IMR-90 (cell line): ENCODE measurements at regions not wholly inside any gene's neighbourhood (a gene's known extent, or its start where the extent isn't known, plus 50 kb on each side); places are given as distances from the start of the nearest gene placed in this dataset.

Source experiments
- ATAC-seq: fragments of 200-7000 bp; cut with Tn5 transposase; 2 replicates; pipeline ENCODE4 v1.9.1; 2020; ENCODE audit warnings: low read depth, mild to moderate bottlenecking, moderate library complexity
- BruUV-seq: library from RNA; stranded (reverse); fragments of 400-500 nt; replicated peaks from 2 replicates; lab custom pipeline; 2021; lab: Mats Ljungman, UMichigan
- CTCF ChIA-PET: fragments of 300-600 bp; formaldehyde crosslinking; extraction: SDS; loops from one replicate; lab custom pipeline; 2021; ENCODE audit warnings: antibody characterized with exemption; lab: Yijun Ruan, JAX
- POLR2A ChIA-PET: fragments of 300-600 bp; sonication (Branson Sonifier 250); formaldehyde crosslinking; loops from one replicate; lab custom pipeline; 2022; ENCODE audit warnings: antibody characterized with exemption; ENCODE audit not compliant: unreplicated experiment; lab: Charles Lee
- DNase-seq: peaks from one replicate; pipeline ENCODE4 v3.0.0; 2013
- H2AFZ ChIP-seq: replicated peaks from 2 replicates; pipeline ENCODE3; 2013; ENCODE audit warnings: low read length, mild to moderate bottlenecking; ENCODE audit not compliant: poor library complexity
- H2AK5ac ChIP-seq: 2 replicates; pipeline ENCODE4 v1.6.1; 2013; ENCODE audit warnings: low read depth, low read length, inconsistent platforms
- H2AK9ac ChIP-seq: replicated peaks from 2 replicates; pipeline ENCODE3; 2013; ENCODE audit warnings: mild to moderate bottlenecking, low read depth, low read length, moderate library complexity; ENCODE audit not compliant: poor library complexity
- H2BK120ac ChIP-seq: 2 replicates; pipeline ENCODE4 v1.6.1; 2013; ENCODE audit warnings: low read depth, low read length, inconsistent platforms
- H2BK15ac ChIP-seq: 3 replicates; pipeline ENCODE4 v1.6.1; 2013; ENCODE audit warnings: low read depth, low read length, inconsistent platforms
- H2BK20ac ChIP-seq: 2 replicates; pipeline ENCODE4 v1.6.1; 2013; ENCODE audit warnings: low read depth, mild to moderate bottlenecking, inconsistent platforms, low read length, moderate library complexity
- H2BK5ac ChIP-seq: 2 replicates; pipeline ENCODE4 v1.6.1; 2013; ENCODE audit warnings: mild to moderate bottlenecking, low read depth, low read length, inconsistent platforms; ENCODE audit not compliant: poor library complexity, severe bottlenecking
- H3K14ac ChIP-seq: replicated peaks from 2 replicates; pipeline ENCODE4 v1.6.1; 2013; ENCODE audit warnings: low read depth, low read length, inconsistent platforms
- H3K18ac ChIP-seq: 2 replicates; pipeline ENCODE4 v1.6.1; 2013; ENCODE audit warnings: low read depth, low read length, control low read depth
- H3K23ac ChIP-seq: 2 replicates; pipeline ENCODE4 v1.6.1; 2013; ENCODE audit warnings: low read depth, low read length, inconsistent platforms
- H3K27ac ChIP-seq: 2 replicates; pipeline ENCODE4 v1.5.1; 2013; ENCODE audit warnings: mild to moderate bottlenecking, control low read depth, low read length; ENCODE audit not compliant: insufficient read depth
- H3K27me3 ChIP-seq: 2 replicates; pipeline ENCODE4 v1.6.1; 2013; ENCODE audit warnings: low read length; ENCODE audit not compliant: control insufficient read depth, insufficient read depth
- H3K36me3 ChIP-seq: 2 replicates; pipeline ENCODE4 v1.6.1; 2013; ENCODE audit warnings: low read length, mixed read lengths; ENCODE audit not compliant: control insufficient read depth, insufficient read depth
- H3K4ac ChIP-seq: 2 replicates; pipeline ENCODE4 v1.6.1; 2013; ENCODE audit warnings: low read depth, low read length, inconsistent platforms
- H3K4me1 ChIP-seq: 2 replicates; pipeline ENCODE4 v1.6.1; 2013; ENCODE audit warnings: low read length, mixed read lengths; ENCODE audit not compliant: control insufficient read depth, insufficient read depth
- H3K4me2 ChIP-seq: 2 replicates; pipeline ENCODE4 v1.6.1; 2013; ENCODE audit warnings: low read depth, mild to moderate bottlenecking, control low read depth, low read length, moderate library complexity
- H3K4me3 ChIP-seq: 2 replicates; pipeline ENCODE4 v1.5.1; 2013; ENCODE audit warnings: low read depth, mild to moderate bottlenecking, control low read depth, low read length, moderate library complexity; ENCODE audit not compliant: insufficient read depth
- H3K56ac ChIP-seq: 2 replicates; pipeline ENCODE4 v1.6.1; 2013; ENCODE audit warnings: low read length, inconsistent platforms; ENCODE audit not compliant: insufficient read depth; ENCODE audit errors: extremely low read depth
- H3K79me1 ChIP-seq, 2 experiments: 2 replicates each; pipeline ENCODE4 v1.6.1; 2013; ENCODE audit warnings: low read length in 2 of 2, inconsistent platforms in 1 of 2, low read depth in 1 of 2
- H3K9ac ChIP-seq: 2 replicates; pipeline ENCODE4 v1.6.1; 2013; ENCODE audit warnings: low read depth, low read length, control low read depth
- H3K9me1 ChIP-seq: 2 replicates; pipeline ENCODE4 v1.6.1; 2013; ENCODE audit warnings: low read length, inconsistent platforms; ENCODE audit not compliant: insufficient read depth
- H3K9me3 ChIP-seq: 2 replicates; pipeline ENCODE4 v1.6.1; 2013; ENCODE audit warnings: low read length; ENCODE audit not compliant: control insufficient read depth, insufficient read depth
- H4K20me1 ChIP-seq: 2 replicates; pipeline ENCODE4 v1.6.1; 2013; ENCODE audit warnings: low read length, inconsistent platforms; ENCODE audit not compliant: insufficient read depth
- H4K5ac ChIP-seq: 2 replicates; pipeline ENCODE4 v1.6.1; 2013; ENCODE audit warnings: mild to moderate bottlenecking, low read depth, low read length, control low read depth
- H4K8ac ChIP-seq, 2 experiments: 2 replicates each; pipeline ENCODE4 v1.6.1; 2013; ENCODE audit warnings: low read depth in 2 of 2, low read length in 2 of 2, control low read depth in 1 of 2, inconsistent platforms in 1 of 2
- H4K91ac ChIP-seq: 2 replicates; pipeline ENCODE4 v1.6.1; 2013; ENCODE audit warnings: low read depth, low read length, inconsistent platforms; ENCODE audit not compliant: insufficient read depth
- BHLHE40 ChIP-seq: fragments of 150-350 bp; IDR thresholded peaks from 2 replicates; pipeline ENCODE4 v1.6.1; 2016; ENCODE audit warnings: mild to moderate bottlenecking, low read depth, low read length
- CEBPB ChIP-seq: IDR thresholded peaks from 2 replicates; pipeline ENCODE4 v1.6.1; 2012; ENCODE audit warnings: low read depth, low read length, improper control_type of control experiment
- CHD1 ChIP-seq: IDR thresholded peaks from 2 replicates; pipeline ENCODE4 v1.6.1; 2012; ENCODE audit warnings: low read depth, low read length, improper control_type of control experiment
- FOS ChIP-seq: fragments of 150-350 bp; IDR thresholded peaks from 2 replicates; pipeline ENCODE4 v1.6.1; 2016; ENCODE audit warnings: low read depth, low read length
- NFE2L2 ChIP-seq: fragments of 150-350 bp; IDR thresholded peaks from 2 replicates; pipeline ENCODE4 v1.6.1; 2016; ENCODE audit warnings: low read depth, mild to moderate bottlenecking, low read length
- POLR2A ChIP-seq: IDR thresholded peaks from 2 replicates; pipeline ENCODE4 v1.6.1; 2012; ENCODE audit warnings: mild to moderate bottlenecking, low read depth, low read length
- RAD21 ChIP-seq: IDR thresholded peaks from 2 replicates; pipeline ENCODE4 v1.6.1; 2012; ENCODE audit warnings: low read length, improper control_type of control experiment
- RFX5 ChIP-seq: IDR thresholded peaks from 2 replicates; pipeline ENCODE4 v1.8.0; 2012; ENCODE audit warnings: low read depth, mild to moderate bottlenecking, low read length, moderate library complexity
- WGBS, 2 experiments: methylation state at CpG; one replicate each; pipeline versions ENCODE4 v1.1.5 to v1.1.7; 2013; ENCODE audit warnings: missing lambda C conversion rate in 2 of 2; ENCODE audit not compliant: insufficient read length in 1 of 2; ENCODE audit errors: extremely low coverage in 2 of 2; 5-methylcytosine and 5-hydroxymethylcytosine counted together
- dilution Hi-C: fragments of 300-500 bp; cut with HindIII; formaldehyde crosslinking; loops from one replicate; pipeline ENCODE4 v1.14.3; 2018; ENCODE audit warnings: low sequenced_read_pairs; ENCODE audit not compliant: unreplicated experiment
- in situ Hi-C: fragments of 300-500 bp; cut with MboI; formaldehyde crosslinking; loops from 3 replicates; pipeline ENCODE4 v1.14.3; 2019; ENCODE audit warnings: low sequenced_read_pairs, inconsistent platforms, mixed read lengths
- intact Hi-C: fragments of 100-400 bp; cut with micrococcal nuclease; formaldehyde crosslinking; loops from 2 replicates; pipeline ENCODE4 v1.10.0; 2022

- H2AK9ac ChIP-seq: no peak overlapping the region
- no peaks in the 10 kb centered on the region for H3K79me1 ChIP-seq
- no peak overlapping the region for H2AFZ ChIP-seq
- no CpG with 5 or more reads among the region's 3 CpGs for WGBS, 2 experiments
- peaks cover 1% of the 10 kb centered on the region; the same call in 1 of the 2 replicates for H3K27me3 ChIP-seq
- H3K36me3 ChIP-seq: no peaks in the 10 kb centered on the region
- no peak overlapping the region for H3K14ac ChIP-seq
- no peak overlapping the region for H2BK20ac ChIP-seq
- CTCF ChIA-PET: no interaction called here
- no peak overlapping the region for H4K5ac ChIP-seq
- no peaks in the 10 kb centered on the region for H4K20me1 ChIP-seq
- H3K4me3 ChIP-seq: no peak overlapping the region
- H3K4me1 ChIP-seq: no peaks in the 10 kb centered on the region
- H3K9me1 ChIP-seq: no peaks in the 10 kb centered on the region
- TF ChIP-seq RFX5: no peak
- no peak for TF ChIP-seq RAD21
- no peak for TF ChIP-seq CEBPB
- no peak for TF ChIP-seq CHD1
- no peak for TF ChIP-seq POLR2A
- no peak for TF ChIP-seq FOS
- TF ChIP-seq BHLHE40: no peak
- no peak for TF ChIP-seq NFE2L2
- no peak overlapping the region for H3K27ac ChIP-seq
- H4K8ac ChIP-seq: no peak overlapping the region
- H2BK120ac ChIP-seq: no peak overlapping the region
- DNase-seq (no peak), ATAC-seq (no peak)
- H3K18ac ChIP-seq: no peak overlapping the region
- H3K9me3 ChIP-seq: no peaks in the 10 kb centered on the region
- H2AK5ac ChIP-seq: no peak overlapping the region
- dilution Hi-C loops: no loop called here
- intact Hi-C loops: no loop called here
- H3K4me2 ChIP-seq: no peak overlapping the region
- H3K4ac ChIP-seq: no peak overlapping the region
- H3K9ac ChIP-seq: no peak overlapping the region
- H2BK5ac ChIP-seq: no peak overlapping the region
- H3K56ac ChIP-seq: no peak overlapping the region
- POLR2A ChIA-PET: no interaction called here
- H3K23ac ChIP-seq: no peak overlapping the region
- no peak overlapping the region for H2BK15ac ChIP-seq
- in situ Hi-C loops: no loop called here
- H4K91ac ChIP-seq: no peak overlapping the region
- BruUV-seq: no TSS peak
These were observed 73.8 kb upstream of the CDK1 start for GRCh38 chr10:60704471-60704870.
